SH-SY5Y (cell line): ENCODE measurements at regions not wholly inside any gene's neighbourhood (a gene's known extent, or its start where the extent isn't known, plus 50 kb on each side); places are given as distances from the start of the nearest gene placed in this dataset.

Experiments
- GATA2 ChIP-seq: IDR thresholded peaks from 2 replicates; pipeline ENCODE4 v1.6.1; 2011; ENCODE audit warnings: mild to moderate bottlenecking, low read depth, low read length
- GATA3 ChIP-seq: IDR thresholded peaks from 2 replicates; pipeline ENCODE4 v1.6.1; 2011; ENCODE audit warnings: low read depth, mild to moderate bottlenecking, low read length, moderate library complexity

DNA sequence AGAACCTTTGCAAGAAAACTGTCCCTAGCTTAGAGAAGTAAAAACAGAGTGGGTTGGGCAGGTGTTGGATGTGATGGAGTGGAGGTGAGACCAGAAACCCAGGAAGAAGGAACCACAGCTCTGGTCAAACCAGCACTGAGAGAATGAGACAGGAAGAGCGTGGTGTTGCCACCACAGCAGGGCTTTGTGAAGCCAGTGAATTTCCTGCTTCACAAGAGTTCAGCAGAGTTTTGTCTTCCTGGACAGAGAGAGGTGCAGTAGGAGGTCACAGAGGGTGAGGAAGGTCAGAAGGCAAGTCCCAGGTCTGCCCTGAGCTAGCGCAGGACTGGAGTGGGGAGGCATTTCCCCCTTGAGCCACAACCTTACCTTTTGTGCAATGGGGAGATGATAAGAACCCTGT, 2306.2 kb upstream of the ACO1 start:
- no peak for TF ChIP-seq GATA2
- no peak for TF ChIP-seq GATA3
